ENCODE measurements at regions not wholly inside any gene's neighbourhood (a gene's known extent, or its start where the extent isn't known, plus 50 kb on each side); places are given as distances from the start of the nearest gene placed in this dataset.
"Not testable (repeated sequence)": the region's sequence is repeated elsewhere in the genome, so short reads cannot be mapped to it uniquely, and the experiment has no call there.

- TF ChIP-seq CTCF (IDR thresholded peaks at IDR 0.05; ENCODE audit: insufficient read depth, low read length), result no peak
- no peak for DNase-seq (ENCODE audit: low read depth)
- H3K4me3 ChIP-seq (ENCODE audit: low read depth, low read length), result no peak overlapping the region
Observed at GRCh38 chr11:33953289-33953688, 61.4 kb upstream of the LMO2 start.

GRCh38 chr11:33952805-33953204 lies 60.9 kb upstream of the LMO2 start:
- no peak for TF ChIP-seq CTCF (IDR thresholded peaks at IDR 0.05; ENCODE audit: insufficient read depth, low read length)
- no peak overlapping the region for H3K4me3 ChIP-seq (ENCODE audit: low read depth, low read length)
- no peak for DNase-seq (ENCODE audit: low read depth)

GRCh38 chr11:33949252-33949913 lies 57.5 kb upstream of the LMO2 start:
- H3K4me3 ChIP-seq (ENCODE audit: low read depth, low read length), result no peak overlapping the region
- no peak for TF ChIP-seq CTCF (IDR thresholded peaks at IDR 0.05; ENCODE audit: insufficient read depth, low read length)
- DNase-seq (ENCODE audit: low read depth), result no peak

GRCh38 chr11:33948494-33948893 lies 56.6 kb upstream of the LMO2 start:
- TF ChIP-seq CTCF (IDR thresholded peaks at IDR 0.05; ENCODE audit: insufficient read depth, low read length), result no peak
- DNase-seq (ENCODE audit: low read depth), result no peak
- no peak overlapping the region for H3K4me3 ChIP-seq (ENCODE audit: low read depth, low read length)

DNA sequence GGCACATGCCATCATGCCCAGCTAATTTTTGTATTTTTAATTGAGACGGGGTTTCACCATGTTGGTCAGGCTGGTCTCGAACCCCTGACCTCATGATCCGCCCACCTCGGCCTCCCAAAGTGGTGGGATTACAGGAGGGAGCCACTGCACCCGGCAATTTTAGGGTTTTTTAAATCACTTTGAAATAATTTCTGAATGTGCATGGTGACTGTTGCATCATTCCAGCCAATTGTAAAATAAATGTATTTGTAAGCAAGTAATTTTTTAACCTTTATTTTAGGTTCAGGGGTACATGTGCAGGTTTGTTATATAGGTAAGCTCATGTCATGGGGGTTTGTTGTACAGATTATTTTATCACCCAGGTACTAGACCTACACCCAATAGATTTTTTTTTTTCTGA lies 56.0 kb upstream of the LMO2 start:
- not testable (repeated sequence) for H3K4me3 ChIP-seq (ENCODE audit: low read depth, low read length); DNase-seq (ENCODE audit: low read depth)

DNA sequence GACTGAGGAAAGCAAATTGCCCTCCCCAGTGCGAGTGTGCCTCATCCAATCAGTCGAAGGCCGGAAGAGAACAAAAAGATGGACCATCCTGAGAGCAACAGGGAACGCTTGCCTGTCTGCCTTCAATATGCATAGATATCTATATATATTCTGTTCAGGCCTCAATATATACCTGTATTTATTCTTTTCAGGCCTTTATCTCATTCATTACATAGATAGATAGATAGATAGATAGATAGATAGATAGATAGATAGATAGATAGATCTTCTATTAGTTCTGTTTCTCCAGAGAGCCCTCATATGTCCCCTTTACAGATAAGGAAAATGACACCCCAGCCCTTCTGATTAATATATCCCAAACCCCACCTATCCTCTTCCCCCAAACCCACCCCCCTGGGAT lies 55.1 kb upstream of the LMO2 start:
- no peak for DNase-seq (ENCODE audit: low read depth)
- no peak for TF ChIP-seq CTCF (IDR thresholded peaks at IDR 0.05; ENCODE audit: insufficient read depth, low read length)

DNA sequence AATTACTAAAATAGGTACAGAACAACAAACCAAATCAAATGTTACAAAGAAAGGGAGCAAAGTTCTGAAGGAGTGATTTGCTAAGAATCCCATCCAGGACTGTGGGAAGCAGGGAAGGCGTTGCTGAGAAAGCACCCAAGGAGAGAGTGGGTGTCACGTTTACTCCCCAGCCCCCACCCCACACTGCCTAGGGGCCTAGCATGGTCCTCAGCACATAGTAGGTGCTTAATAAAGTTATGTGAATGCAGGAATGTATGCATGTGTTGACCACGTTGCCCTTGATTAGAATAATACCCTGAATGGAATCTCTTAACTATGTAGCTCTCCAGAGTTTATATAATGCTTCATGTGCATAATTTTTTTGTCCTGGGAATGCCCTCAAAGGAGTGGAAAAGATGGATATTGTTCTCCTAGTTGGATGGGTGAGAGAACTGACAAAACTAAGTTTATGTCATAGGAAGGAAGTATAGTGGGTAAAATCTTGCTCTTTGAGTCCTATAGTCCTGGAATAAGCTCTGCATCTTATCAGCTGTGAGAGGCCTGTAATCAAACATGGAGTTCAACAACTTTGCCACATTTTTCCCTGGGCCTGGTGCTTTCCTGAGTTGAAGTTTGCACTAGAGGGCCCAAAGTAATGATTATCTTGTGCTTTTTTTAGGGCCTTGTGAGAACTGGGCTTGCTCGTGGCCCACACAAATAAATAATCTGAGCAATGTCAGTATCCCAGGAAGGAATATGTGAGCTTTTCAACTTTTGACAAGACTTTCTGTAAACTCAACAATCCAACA lies 53.8 kb upstream of the LMO2 start:
- no peak for DNase-seq (ENCODE audit: low read depth)
- no peak overlapping the region for H3K4me3 ChIP-seq (ENCODE audit: low read depth, low read length)
- TF ChIP-seq CTCF (IDR thresholded peaks at IDR 0.05; ENCODE audit: insufficient read depth, low read length), result no peak

More for the DNA sequence above, 55.1 kb upstream of the LMO2 start:
- no peak overlapping the region for H3K4me3 ChIP-seq (ENCODE audit: low read depth, low read length)

All from fibroblast of the aortic adventitia (primary cell).